GM10248 (cell line): ENCODE measurements at regions not wholly inside any gene's neighbourhood (a gene's known extent, or its start where the extent isn't known, plus 50 kb on each side); places are given as distances from the start of the nearest gene placed in this dataset.

Source experiments
- CTCF ChIA-PET: fragments of 300-600 bp; sonication (Branson Sonifier 250); formaldehyde crosslinking; extraction: SDS; loops from one replicate; lab custom pipeline; 2021; ENCODE audit warnings: antibody characterized with exemption; lab: Yijun Ruan, JAX
- POLR2A ChIA-PET: fragments of 350-650 bp; sonication (Branson Sonifier 250); formaldehyde crosslinking; extraction: SDS; loops from one replicate; lab custom pipeline; 2020; ENCODE audit warnings: antibody characterized with exemption; lab: Yijun Ruan, JAX
- DNase-seq: peaks from one replicate; pipeline ENCODE4 v3.0.0; 2012; ENCODE audit errors: extremely low spot score
- TF ChIP-seq, protein P1 (sequence below): IDR thresholded peaks from 2 replicates; pipeline ENCODE4 v1.5.1; 2012; ENCODE audit warnings: mild to moderate bottlenecking, low read depth; ENCODE audit errors: extremely low read depth, missing control alignments, control extremely low read depth

GRCh38 chr18:46212398-46212797 lies 108.2 kb downstream of the HAUS1 start:
- CTCF ChIA-PET = interaction anchor here (0.7 to 2.6 kb wide), 13 partner anchors 9 to 55 kb away, joined by 3 to 30 read pairs (median 4); a partner anchor contains a TSS
- no peak for DNase-seq
- POLR2A ChIA-PET = no interaction called here
- TF ChIP-seq, protein P1, sequence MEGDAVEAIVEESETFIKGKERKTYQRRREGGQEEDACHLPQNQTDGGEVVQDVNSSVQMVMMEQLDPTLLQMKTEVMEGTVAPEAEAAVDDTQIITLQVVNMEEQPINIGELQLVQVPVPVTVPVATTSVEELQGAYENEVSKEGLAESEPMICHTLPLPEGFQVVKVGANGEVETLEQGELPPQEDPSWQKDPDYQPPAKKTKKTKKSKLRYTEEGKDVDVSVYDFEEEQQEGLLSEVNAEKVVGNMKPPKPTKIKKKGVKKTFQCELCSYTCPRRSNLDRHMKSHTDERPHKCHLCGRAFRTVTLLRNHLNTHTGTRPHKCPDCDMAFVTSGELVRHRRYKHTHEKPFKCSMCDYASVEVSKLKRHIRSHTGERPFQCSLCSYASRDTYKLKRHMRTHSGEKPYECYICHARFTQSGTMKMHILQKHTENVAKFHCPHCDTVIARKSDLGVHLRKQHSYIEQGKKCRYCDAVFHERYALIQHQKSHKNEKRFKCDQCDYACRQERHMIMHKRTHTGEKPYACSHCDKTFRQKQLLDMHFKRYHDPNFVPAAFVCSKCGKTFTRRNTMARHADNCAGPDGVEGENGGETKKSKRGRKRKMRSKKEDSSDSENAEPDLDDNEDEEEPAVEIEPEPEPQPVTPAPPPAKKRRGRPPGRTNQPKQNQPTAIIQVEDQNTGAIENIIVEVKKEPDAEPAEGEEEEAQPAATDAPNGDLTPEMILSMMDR = no peak

GRCh38 chr18:46213295-46213694 lies 109.1 kb downstream of the HAUS1 start:
- TF ChIP-seq, protein P1 = peak; percentile 43
- POLR2A ChIA-PET = no interaction called here
- CTCF ChIA-PET = interaction anchor here (0.7 to 2.6 kb wide), 7 partner anchors 11 to 56 kb away, joined by 3 to 30 read pairs (median 5); a partner anchor contains a TSS
- peak; percentile 53 for DNase-seq

DNA sequence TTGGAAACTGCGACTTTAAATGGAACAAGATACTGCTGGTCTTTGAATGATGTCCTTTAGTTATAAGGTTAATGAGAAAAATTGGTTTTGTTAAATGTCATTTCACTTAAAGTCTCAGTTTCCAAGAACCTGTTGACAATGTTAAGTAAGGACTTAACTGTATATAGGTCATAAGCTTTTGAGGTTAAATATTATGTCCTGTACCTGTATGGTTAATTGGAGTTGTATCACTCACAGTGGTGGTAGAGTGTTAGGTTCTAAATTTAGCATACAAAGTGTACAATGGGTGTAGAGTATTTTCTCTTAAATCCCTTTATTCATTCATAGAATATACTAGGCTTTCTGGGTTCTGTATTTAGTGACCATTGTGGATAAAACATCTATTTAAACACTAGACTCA lies 110.2 kb downstream of the HAUS1 start:
- POLR2A ChIA-PET = no interaction called here
- TF ChIP-seq, protein P1 = no peak
- CTCF ChIA-PET = interaction anchor here (2.2 kb wide), 1 partner anchor 41 kb away, joined by 14 read pairs; a partner anchor contains a TSS
- no peak for DNase-seq

DNA sequence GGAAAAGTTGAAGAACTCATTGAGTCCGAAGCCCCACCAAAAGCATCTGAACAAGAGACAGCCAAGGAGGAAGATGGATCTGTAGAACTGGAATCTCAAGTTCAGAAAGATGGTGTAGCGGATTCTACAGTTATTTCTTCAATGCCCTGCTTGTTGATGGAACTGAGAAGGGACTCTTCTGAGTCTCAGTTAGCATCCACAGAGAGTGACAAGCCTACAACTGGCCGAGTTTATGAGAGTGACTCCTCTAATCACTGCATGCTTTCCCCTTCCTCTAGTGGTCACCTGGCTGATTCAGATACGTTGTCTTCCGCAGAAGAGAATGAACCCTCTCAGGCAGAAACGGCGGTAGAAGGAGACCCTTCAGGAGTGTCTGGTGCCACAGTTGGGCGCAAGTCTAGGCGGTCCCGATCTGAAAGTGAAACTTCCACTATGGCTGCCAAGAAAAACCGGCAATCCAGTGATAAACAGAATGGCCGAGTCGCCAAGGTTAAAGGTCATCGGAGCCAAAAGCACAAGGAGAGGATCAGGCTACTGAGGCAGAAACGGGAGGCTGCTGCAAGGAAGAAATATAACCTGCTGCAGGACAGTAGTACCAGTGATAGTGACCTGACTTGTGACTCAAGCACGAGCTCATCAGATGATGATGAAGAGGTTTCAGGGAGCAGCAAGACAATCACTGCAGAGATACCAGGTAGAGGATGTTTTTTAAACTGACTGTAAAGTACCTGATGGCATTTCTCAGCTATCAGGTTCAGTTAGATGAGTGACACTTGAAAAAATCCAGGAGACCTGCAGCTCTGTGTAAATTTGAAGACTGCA lies 111.9 kb downstream of the HAUS1 start:
- CTCF ChIA-PET = interaction anchor here (1.8 kb wide), 1 partner anchor 43 kb away, joined by 10 read pairs; a partner anchor contains a TSS
- TF ChIP-seq, protein P1 = no peak
- POLR2A ChIA-PET = no interaction called here
- no peak for DNase-seq

DNA sequence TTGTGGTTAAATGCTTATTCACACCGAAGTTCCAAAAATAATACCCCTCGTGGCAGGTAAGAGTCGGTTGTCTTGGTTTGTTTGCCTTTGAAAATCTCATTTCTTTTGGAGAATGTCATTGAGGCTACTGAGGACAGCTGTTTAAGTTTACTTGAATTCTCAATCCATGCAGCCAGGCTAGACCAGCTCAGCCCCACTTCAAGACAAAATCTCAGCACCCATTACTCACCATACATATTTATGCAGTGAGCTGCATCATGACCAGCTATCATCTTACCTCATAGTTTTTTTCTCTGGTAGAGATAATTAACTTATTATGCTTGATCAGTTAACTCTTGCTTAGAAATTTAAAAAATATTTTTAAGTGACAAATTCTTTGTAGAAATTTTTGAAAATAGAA lies 115.9 kb downstream of the HAUS1 start:
- TF ChIP-seq, protein P1 = no peak
- CTCF ChIA-PET = interaction anchor here (1.0 to 4.2 kb wide), 3 partner anchors 19 to 46 kb away, joined by 3 to 37 read pairs (median 6); a partner anchor contains a TSS
- POLR2A ChIA-PET = no interaction called here
- no peak for DNase-seq

DNA sequence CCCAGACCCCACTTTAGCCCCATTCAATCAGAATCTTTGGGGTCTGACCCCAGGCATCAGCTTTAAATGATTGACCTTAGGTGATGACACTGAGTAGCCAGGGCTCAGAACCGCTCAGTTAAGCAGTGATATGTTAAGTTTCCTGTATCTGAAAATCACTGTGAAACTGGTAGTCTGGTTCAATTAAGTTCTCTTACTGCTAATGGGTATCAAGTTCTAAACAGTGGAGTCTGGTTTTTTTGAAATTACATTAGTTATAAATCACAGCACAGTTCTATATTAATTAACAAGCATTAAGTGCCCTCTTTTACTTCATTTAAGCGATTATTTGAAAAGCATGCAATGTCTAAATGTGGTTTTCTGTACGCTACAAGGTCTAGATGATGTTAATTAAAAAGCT lies 117.9 kb downstream of the HAUS1 start:
- POLR2A ChIA-PET = no interaction called here
- no peak for DNase-seq
- CTCF ChIA-PET = interaction anchor here (1.0 to 4.2 kb wide), 3 partner anchors 23 to 48 kb away, joined by 3 to 37 read pairs (median 3); a partner anchor contains a TSS
- TF ChIP-seq, protein P1 = no peak
